ENCODE measurements at regions not wholly inside any gene's neighbourhood (a gene's known extent, or its start where the extent isn't known, plus 50 kb on each side); places are given as distances from the start of the nearest gene placed in this dataset.
"Not testable (repeated sequence)": the region's sequence is repeated elsewhere in the genome, so short reads cannot be mapped to it uniquely, and the experiment has no call there.

- DNase-seq (ENCODE audit: low read depth in 2 of 3, low spot score in 2 of 3) = no peak
These were observed 824.4 kb downstream of the MTRR start for GRCh38 chr5:8693341-8693844.

GRCh38 chr5:8694545-8694944 is 825.6 kb downstream of the MTRR start:
- no peak for DNase-seq (ENCODE audit: low read depth in 2 of 3, low spot score in 2 of 3)

GRCh38 chr5:8695902-8696845 is 827.2 kb downstream of the MTRR start:
- no peak for DNase-seq (ENCODE audit: low read depth in 2 of 3, low spot score in 2 of 3)

GRCh38 chr5:8700222-8700621 is 831.3 kb downstream of the MTRR start:
- DNase-seq (ENCODE audit: low read depth in 2 of 3, low spot score in 2 of 3) = no peak

- DNase-seq (ENCODE audit: low read depth in 2 of 3, low spot score in 2 of 3) = no peak
These were observed 831.7 kb downstream of the MTRR start for GRCh38 chr5:8700671-8701070.

GRCh38 chr5:8701251-8701650 is 832.3 kb downstream of the MTRR start:
- no peak for DNase-seq (ENCODE audit: low read depth in 2 of 3, low spot score in 2 of 3)

- no peak for DNase-seq (ENCODE audit: low read depth in 2 of 3, low spot score in 2 of 3)
These were observed 835.4 kb downstream of the SEMA5A start for GRCh38 chr5:8710426-8710930.

GRCh38 chr5:8714198-8714597 is 831.7 kb downstream of the SEMA5A start:
- DNase-seq (ENCODE audit: low read depth in 2 of 3, low spot score in 2 of 3) = no peak

GRCh38 chr5:8714861-8715260 is 831.0 kb downstream of the SEMA5A start:
- no peak for DNase-seq (ENCODE audit: low read depth in 2 of 3, low spot score in 2 of 3)

GRCh38 chr5:8719796-8720195 is 826.1 kb downstream of the SEMA5A start:
- DNase-seq (ENCODE audit: low read depth in 2 of 3, low spot score in 2 of 3) = no peak

GRCh38 chr5:8720506-8720905 is 825.4 kb downstream of the SEMA5A start:
- DNase-seq (ENCODE audit: low read depth in 2 of 3, low spot score in 2 of 3) = no peak

- no peak for DNase-seq (ENCODE audit: low read depth in 2 of 3, low spot score in 2 of 3)
These were observed 824.3 kb downstream of the SEMA5A start for GRCh38 chr5:8721536-8721935.

GRCh38 chr5:8726383-8727036 is 819.4 kb downstream of the SEMA5A start:
- no peak for DNase-seq (ENCODE audit: low read depth in 2 of 3, low spot score in 2 of 3)

- DNase-seq (ENCODE audit: low read depth in 2 of 3, low spot score in 2 of 3) = no peak
These were observed 818.5 kb downstream of the SEMA5A start for GRCh38 chr5:8727396-8727795.

- DNase-seq (ENCODE audit: low read depth in 2 of 3, low spot score in 2 of 3) = no peak
These were observed 816.4 kb downstream of the SEMA5A start for GRCh38 chr5:8729437-8729836.

- no peak for DNase-seq (ENCODE audit: low read depth in 2 of 3, low spot score in 2 of 3)
These were observed 815.7 kb downstream of the SEMA5A start for GRCh38 chr5:8730194-8730593.

GRCh38 chr5:8731110-8731509 is 814.8 kb downstream of the SEMA5A start:
- not testable (repeated sequence) for DNase-seq (ENCODE audit: low read depth in 2 of 3, low spot score in 2 of 3)

- no peak for DNase-seq (ENCODE audit: low read depth in 2 of 3, low spot score in 2 of 3)
These were observed 805.3 kb downstream of the SEMA5A start for GRCh38 chr5:8740595-8740994.

- DNase-seq (ENCODE audit: low read depth in 2 of 3, low spot score in 2 of 3) = no peak
These were observed 796.3 kb downstream of the SEMA5A start for GRCh38 chr5:8749556-8749955.

GRCh38 chr5:8750100-8750499 is 795.8 kb downstream of the SEMA5A start:
- DNase-seq (ENCODE audit: low read depth in 2 of 3, low spot score in 2 of 3) = no peak

- DNase-seq (ENCODE audit: low read depth in 2 of 3, low spot score in 2 of 3) = no peak
These were observed 793.9 kb downstream of the SEMA5A start for GRCh38 chr5:8751971-8752370.

- no peak for DNase-seq (ENCODE audit: low read depth in 2 of 3, low spot score in 2 of 3)
These were observed 793.3 kb downstream of the SEMA5A start for GRCh38 chr5:8752595-8752994.
